HG03025 (cell line): ENCODE measurements at regions not wholly inside any gene's neighbourhood (a gene's known extent, or its start where the extent isn't known, plus 50 kb on each side); places are given as distances from the start of the nearest gene placed in this dataset.
"Not testable (repeated sequence)": the region's sequence is repeated elsewhere in the genome, so short reads cannot be mapped to it uniquely, and the experiment has no call there.

Experiments used
- ATAC-seq: cut with Tn5 transposase; IDR thresholded peaks from one replicate; pipeline ENCODE4 v1.9.1; 2021; ENCODE audit warnings: mild to moderate bottlenecking, moderate library complexity; ENCODE audit not compliant: unreplicated experiment, low FRiP score

DNA sequence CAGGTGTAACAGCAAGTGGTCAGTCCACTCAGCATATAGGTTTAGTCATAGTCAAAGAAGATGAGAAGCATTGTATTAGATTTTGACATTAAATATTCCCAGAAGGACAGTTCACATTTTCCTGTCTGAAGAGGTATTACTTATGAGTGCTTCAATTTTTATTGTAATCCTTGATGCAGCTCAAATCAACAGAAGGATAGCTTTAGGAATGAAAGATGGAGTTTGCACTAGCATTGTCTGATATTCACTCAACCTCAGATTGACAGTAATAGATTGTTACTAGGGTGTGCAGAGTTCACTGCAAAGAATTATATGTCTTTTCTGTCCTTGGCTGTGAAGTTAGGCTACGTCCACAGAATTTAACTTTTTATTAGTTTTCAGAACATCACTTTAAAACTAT is 764.3 kb upstream of the AADAT start:
- no peak for ATAC-seq

DNA sequence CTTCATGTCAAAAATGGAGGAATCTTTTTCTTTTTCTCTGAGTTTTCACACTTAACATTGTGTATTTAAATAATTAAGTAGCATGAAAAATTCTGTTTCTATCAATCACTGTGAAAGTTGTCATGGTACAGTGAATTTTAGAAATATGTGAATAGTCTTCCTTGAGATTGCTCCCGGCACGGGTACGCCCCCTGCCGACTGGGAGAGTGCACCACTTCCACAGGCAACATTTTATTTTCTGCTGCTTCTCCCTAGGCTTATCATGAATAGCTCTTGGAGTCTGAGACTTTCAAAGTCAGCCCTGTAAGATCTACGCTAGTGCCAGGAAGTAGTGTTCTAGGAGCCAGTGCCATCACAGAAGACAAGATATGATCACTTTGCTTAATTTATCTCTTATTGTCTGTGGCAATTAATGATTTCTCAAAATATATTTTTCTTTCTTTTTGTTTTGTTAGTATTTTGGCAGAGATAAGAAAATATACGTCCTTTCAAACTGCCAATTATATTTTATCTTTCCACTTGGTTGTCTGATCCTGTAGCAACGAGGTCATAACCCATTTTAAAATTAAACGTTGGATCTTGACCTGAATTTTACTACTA is 763.8 kb upstream of the AADAT start:
- ATAC-seq = peak; percentile 58

DNA sequence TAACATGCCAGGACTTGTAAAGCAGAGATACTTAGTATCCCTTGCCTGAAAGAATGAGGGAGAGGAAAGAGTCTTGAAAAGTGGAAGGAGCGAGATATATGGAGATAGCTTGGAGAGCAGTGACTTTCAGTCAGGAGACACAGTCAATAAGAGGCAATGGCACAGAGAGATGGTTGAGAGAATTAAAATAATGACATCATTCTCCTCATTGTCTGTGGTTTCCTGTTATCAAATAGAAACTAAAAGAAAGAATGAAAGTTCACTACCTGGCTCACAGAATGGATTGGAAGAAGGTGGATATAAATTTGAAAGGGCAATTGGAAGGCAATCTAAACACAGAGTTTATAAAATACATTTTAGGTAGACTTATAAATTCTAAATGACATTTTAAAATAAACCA is 760.2 kb upstream of the AADAT start:
- ATAC-seq = no peak

DNA sequence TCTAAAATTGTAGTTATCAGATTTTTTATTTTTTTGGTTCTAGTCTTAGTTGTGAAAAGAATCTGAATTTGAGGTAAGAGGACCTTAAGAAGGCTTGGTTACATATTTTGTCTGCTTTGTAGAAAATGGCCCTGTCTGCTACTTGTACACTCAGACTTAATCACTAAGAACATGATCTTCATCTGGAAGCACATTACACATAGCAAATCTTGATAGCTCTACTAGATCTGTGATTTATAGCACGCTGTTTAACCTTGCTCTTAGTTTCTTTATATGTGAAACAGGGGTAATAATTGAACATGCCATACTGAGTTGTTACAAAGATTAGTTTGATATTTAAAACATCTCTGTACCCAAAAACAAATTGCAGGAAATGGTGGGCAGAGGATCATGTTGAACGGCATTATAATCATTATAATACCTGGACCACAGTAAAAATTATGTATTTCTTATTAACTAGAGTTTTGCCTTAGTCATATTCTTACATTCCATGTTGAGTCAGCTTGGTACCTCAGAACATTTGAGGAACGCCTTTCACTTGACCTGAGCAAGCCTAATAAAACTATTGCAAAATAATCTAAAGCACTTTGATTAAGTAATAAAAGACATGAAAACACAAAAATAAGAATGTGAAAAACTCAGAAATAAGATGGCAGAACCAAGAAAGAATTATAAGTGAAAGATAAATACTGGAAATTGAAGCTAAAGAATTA is 738.0 kb upstream of the AADAT start:
- no peak for ATAC-seq

DNA sequence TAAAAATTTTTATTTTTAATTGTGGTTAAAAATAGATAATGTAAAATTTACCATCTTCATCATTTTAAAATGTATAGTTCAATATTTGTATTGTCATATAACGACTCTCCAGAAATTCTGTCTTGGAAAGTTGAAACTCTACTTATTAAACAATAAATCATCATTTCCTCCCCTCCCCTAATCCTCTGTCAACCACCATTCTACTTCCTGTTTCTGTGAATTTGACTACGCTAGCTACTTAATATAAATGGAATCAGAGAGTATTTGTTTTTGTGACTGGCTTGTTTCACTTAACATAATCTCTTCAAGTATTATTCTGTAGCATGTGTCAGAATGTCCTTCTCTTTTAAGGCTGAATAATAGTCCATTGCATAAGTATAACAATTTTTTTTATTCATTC is 729.0 kb upstream of the AADAT start:
- no peak for ATAC-seq

DNA sequence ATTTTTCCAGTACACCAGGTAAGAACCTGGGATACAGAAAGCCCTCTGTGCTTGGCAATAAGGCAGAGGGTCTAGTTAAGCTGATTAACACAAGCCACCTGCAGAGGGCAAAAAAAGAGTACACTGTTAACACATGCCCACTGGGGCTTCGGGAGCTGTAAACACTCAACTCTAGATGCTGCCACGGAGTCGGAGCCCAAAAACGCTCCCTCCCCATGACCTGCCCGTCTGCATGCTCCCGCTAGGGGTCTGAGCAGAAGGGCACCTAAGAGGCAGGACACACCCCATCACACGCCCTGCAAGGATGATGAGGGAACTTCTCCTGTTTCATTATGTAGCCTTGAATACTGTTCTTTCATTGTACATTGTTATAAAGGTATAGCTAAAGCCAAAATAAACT is 715.6 kb upstream of the AADAT start:
- no peak for ATAC-seq

DNA sequence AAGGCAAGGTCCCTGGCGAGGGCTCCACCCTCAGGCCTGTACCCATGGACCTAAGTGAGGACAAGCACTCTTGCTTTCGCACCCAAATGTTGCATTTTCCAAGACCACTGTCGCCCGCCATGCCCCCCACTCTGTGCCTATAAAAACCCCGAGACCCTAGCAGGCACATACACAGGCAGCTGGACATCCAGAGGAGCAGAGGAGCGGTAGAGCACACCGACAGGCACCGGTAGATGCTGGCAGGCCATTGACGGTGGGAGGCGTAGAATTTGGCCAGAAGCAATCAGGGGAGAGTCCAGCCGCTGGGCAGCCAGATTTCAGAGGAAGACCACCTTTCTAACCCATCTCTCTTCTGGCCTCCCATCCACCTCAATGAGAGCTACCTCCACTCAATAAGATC is 715.2 kb upstream of the AADAT start:
- ATAC-seq = no peak

DNA sequence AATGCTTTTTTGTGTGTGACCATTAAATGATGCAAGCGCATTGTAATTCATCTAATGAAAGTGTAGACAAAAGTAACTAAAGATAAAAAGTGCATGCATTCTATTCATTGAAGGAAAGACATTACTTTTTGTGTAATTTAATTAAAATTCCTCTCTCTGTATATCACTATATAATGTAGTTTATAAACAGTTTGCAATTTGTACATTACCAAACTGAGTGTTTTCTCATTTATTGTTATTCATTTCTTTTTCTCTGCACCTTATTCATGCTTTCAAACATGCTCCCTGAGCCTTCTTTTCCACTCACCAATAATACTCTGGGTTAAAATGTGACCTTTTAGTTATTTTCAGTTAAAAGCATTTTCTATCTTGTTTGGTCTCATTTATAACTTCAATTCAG is 713.7 kb upstream of the AADAT start:
- ATAC-seq = no peak

DNA sequence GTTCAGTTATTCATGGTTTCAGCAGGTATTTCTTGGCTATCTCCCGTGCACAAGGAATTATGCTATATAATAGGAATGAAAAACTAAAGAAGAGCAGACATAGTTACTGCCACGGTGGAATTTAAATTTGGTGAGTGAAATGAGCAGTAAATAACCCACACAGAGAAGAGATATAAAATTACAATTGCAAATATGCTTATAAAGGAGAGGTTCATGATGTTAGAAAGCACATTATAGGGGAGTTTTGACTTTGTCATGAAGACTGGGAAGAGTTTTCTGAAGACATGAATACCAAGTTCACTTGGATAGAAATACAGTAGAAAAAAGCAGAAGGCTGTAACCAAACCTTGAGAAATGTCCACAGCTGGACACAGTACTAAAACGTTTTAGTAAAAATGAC is 712.0 kb upstream of the AADAT start:
- ATAC-seq = no peak

DNA sequence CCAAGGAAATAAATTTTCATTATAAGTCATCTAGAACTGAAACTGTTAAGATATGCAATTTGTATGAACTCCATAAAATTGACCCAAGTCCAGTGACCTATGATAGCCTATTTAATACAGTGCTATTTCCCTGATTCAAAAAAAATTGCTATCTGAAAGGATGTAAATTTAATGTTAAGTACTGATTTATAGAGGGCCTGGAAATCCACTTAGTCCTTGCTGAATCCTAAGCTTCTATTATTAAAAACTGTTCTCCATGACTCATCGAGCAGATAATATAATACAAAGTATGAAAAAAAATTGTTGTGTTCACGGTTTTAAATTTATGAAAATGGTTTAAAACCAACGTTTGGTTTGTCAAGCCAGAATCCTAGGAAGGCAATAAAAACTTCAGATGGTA is 704.8 kb upstream of the AADAT start:
- ATAC-seq = no peak

DNA sequence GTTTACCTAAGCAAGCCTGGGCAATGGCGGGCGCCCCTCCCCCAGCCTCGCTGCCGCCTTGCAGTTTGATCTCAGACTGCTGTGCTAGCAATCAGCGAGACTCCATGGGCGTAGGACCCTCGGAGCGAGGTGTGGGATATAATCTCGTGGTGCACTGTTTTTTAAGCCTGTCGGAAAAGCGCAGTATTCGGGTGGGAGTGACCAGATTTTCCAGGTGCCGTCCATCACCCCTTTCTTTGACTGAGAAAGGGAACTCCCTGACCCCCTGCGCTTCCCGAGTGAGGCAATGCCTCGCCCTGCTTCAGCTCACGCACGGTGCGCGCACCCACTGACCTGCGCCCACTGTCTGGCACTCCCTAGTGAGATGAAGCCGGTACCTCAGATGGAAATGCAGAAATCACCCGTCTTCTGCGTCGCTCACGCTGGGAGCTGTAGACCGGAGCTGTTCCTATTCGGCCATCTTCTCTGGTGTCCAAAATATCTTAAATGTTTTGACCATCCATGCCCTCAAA is 698.8 kb upstream of the AADAT start:
- ATAC-seq = not testable (repeated sequence)

DNA sequence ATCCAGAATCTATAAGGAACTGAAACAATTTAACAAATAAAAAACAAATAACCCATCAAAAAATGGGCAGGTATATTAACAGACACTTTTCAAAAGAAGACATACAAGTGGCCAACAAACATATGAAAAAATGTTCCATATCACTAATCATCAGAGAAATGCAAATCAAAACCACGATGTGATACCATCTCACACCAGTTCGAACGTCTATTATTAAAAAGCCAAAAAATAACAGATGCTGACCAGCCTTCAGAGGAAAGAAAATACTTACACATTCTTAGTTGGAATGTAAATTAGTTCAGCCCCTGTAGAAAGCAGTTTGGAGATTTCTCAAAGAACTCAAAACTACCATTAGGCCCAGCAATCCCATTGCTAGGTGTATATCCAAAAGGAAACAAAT is 687.9 kb upstream of the AADAT start:
- ATAC-seq = no peak

DNA sequence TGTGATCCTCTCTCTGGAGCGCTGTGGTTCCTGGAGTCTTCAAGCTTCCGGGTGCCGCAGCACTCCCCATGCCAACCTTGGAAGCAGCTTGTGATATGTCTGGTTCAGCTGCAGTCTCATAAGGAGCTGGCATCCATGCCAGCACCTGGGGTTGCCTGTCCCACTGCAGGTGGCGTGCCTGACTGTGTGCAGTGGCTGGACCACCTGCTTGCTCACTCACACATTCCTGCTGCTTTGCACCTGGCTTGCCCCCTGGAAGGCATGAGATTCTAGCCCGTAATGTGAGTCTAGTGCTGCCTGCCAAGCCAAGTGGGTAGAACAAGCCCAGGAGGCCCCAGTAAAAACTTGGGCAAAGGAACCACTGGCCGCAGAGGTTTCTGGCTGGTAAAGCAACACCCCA is 687.2 kb upstream of the AADAT start:
- no peak for ATAC-seq

DNA sequence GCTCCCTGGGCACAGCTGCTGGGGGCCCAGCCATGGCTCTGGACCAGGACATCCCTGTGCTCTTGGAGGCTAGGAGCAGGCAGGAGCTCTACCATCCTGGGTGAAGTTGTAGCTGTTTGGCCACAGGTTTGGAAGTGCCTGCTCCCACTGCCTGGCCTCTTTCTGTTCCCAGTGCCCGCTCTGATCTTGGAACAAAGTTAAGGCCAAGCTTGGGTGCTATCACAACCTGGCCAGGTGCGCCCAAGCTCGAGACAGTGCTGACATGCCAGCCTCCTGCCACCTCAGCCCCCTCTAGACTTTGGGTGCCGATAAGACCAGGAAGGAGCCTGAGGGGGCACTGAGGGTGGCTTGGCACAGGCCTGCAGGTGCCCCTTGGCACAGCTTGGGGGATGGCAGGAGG is 686.1 kb upstream of the AADAT start:
- no peak for ATAC-seq

DNA sequence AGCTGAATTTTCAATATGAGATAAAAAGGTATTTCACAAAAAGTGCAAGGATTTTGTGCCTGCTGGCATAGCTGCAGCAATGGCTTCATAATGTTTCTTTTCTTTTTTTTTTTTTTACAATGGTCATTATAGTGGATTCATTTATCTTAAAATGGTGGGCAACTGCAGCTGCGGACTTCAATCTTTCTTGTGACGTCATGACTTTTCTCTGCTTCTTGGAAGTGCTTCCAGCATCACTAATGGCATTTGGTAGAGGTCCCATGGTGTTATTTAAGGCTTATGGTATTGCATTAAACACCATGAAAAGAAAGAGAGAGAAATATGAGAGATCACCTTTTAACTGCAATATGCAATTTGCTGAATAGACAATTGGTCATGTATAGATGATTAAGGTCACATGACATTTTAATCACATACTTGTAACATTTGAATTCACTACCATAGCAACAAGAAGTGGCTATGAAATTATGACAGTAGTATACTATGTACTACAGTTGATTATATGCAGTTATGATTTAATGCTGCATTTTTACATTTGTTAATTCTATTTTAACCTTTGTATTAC is 684.0 kb upstream of the AADAT start:
- ATAC-seq = no peak

DNA sequence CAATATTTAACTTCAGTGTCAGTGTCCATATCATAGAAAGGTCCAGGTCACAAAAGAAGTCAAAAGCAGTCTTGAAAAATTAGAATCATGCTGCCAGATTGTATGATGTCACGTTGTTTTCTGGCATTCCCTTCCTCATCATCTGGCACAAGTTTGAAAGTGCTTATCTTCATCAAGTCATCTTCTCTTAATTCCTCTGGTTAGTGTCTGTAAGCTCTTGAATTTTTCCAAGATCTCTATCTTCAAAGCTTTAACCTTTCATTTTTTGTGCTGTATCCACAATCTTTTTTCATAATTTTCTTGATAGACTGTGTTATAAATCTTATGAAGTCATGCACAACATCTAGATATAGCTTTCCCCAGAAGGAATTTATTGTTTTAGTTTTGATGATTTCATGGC is 682.7 kb upstream of the AADAT start:
- ATAC-seq = no peak

DNA sequence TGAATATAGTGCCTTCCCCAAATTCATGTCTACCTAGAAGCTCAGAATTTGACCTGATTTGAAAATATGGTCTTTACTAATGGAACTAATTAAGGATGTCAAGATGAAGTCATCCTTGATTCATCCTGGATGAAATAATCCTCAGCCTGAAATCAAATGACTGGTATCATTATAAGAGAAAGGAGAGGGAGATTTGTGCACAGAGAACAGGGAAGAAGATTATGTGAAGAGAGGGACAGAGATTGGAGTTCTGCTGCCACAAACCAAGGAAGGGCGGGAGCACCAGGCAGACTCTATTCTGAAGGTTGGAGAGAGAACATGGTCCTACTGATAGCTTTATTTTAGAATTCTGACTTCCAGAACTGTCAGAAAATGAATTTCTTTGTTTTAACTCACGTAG is 680.9 kb upstream of the AADAT start:
- ATAC-seq = no peak

DNA sequence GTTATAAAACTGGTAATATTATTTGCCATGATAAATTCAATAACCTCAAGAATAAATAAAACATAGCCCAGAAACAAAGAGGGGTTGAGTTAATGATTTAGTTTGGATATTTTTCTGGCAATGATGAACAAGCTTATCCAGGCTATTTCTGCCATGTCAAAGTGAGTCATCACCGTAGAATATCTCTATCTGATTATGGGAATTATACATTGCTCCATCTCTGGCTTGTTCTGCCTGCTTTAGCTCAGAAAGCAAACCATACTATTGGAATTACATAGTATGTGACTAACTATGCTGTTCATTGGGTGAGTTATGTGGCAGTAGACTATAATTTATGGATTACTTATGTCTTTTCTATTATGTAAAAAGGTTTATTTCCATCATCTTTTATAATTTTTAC is 680.1 kb upstream of the AADAT start:
- ATAC-seq = no peak

DNA sequence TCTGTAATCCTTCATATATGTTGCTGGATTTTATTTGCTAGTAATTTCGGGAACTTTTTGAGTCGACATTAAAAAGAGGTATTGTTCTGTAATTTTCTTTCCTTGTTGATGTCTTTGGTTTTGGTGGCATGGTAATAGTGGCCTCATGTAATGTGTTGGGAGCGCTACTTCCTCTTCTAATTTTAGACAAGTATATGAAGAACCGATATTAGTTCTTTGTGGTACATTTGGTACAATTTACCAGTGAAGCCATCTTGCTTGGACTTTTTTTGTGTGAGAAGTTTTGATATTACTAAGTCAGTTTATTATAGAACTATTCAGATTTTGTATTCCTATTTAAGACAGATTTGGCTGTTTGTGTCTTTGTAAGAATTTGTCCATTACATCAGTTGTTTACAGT is 669.2 kb upstream of the AADAT start:
- no peak for ATAC-seq

DNA sequence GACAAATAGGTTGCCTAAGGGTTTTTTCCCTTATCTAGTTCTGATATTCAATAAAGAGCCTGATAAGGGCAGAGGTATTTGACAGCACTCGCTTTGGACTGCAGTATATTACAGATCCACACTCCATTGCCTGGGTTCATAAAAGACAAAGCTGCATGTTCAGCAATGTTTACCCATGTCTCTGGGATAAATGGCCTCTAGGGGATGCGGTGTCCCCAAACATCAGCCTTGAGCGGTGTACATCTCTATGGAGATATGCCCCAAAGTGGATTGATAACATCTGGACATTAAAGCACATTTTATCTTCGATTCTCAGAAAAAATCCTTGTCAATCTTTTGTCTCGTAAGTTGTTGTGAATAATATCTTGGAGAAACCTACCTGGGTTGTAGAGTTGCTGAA is 660.8 kb upstream of the AADAT start:
- no peak for ATAC-seq

DNA sequence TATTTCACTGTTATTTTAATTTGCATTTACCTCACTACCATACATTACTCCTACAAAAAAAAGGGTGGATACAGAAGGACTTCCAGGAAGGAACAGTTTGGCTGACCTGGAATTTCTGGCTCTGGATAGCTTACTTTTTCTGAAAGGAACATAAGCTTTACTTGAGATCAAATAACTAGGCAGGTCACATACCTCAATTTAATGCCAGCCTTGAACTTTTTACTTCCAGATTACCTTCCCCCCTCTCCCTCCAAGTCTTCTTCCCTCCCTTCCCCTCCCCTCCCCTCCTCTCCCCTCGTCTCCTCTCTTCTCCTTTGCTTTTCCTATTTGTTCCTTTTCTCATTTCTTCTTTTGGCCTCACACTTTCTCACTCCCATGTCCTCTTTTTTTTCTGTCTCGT is 659.2 kb upstream of the AADAT start:
- no peak for ATAC-seq

DNA sequence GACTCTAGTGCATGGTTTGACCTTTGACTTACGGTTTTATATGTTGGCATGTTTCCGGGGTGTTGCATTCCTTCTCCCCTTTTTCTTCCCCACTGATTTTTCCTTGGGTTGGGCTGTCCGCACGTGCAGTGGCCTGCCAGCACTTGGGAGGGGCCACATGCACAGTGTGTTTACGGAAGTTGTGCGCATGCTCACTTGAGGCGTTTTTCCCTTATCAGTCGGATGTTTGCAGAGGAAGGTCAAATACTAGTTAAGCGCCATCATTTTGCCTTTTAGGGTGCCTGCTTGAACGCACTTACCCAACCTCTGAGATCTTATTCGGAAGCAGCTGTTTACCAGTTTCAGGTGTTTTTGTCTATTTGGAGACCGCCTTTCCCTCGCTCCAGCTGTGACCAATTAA is 653.9 kb upstream of the AADAT start:
- ATAC-seq = no peak
